Suprapubic skin (tissue), 4 donors: ENCODE measurements at regions not wholly inside any gene's neighbourhood (a gene's known extent, or its start where the extent isn't known, plus 50 kb on each side); places are given as distances from the start of the nearest gene placed in this dataset.

ENCODE experiments used
- DNase-seq, 2 donors: peaks; one replicate each; pipeline ENCODE4 v3.0.0-alpha.2; 2019; ENCODE audit warnings: low spot score in 2 of 2
- H3K27ac ChIP-seq: fragments of 200-600 bp; sonication (generic); one replicate; pipeline ENCODE4 v1.5.1; 2019
- H3K27me3 ChIP-seq: fragments of 200-600 bp; sonication (generic); one replicate; pipeline ENCODE4 v1.5.1; 2019
- H3K36me3 ChIP-seq: fragments of 200-600 bp; sonication (generic); one replicate; pipeline ENCODE4 v1.5.1; 2019
- H3K4me1 ChIP-seq: fragments of 200-600 bp; sonication (generic); one replicate; pipeline ENCODE4 v1.5.1; 2019
- H3K4me3 ChIP-seq: fragments of 200-600 bp; sonication (generic); one replicate; pipeline ENCODE4 v1.5.1; 2019; ENCODE audit warnings: mild to moderate bottlenecking
- H3K9me3 ChIP-seq: fragments of 200-600 bp; sonication (generic); one replicate; pipeline ENCODE4 v1.5.1; 2019
- EP300 ChIP-seq: sonication (generic); formaldehyde crosslinking; IDR thresholded peaks from one replicate; pipeline ENCODE4 v1.6.1; 2017; ENCODE audit warnings: antibody characterized with exemption
- POLR2A ChIP-seq, 2 donors: fragments of 450-650 bp; IDR thresholded peaks; one replicate each; pipeline ENCODE4 v1.6.1; 2017; ENCODE audit warnings: antibody characterized with exemption in 2 of 2, mild to moderate bottlenecking in 2 of 2, moderate library complexity in 2 of 2
- POLR2AphosphoS5 ChIP-seq, 3 donors: sonication (generic); formaldehyde crosslinking; IDR thresholded peaks; one replicate each; pipeline ENCODE4 v1.6.1; 2017; ENCODE audit warnings: antibody characterized with exemption in 3 of 3
- WGBS: methylation state at CpG from one replicate; pipeline ENCODE4 v1.1.5; 2018; 5-methylcytosine and 5-hydroxymethylcytosine counted together
- TF ChIP-seq, protein P1 (sequence below), 2 donors: fragments of 200-600 bp in 1 of 2; fragments of 450-650 bp in 1 of 2; sonication (generic) in 1 of 2; IDR thresholded peaks; one replicate each; pipeline ENCODE4 v1.5.1; 2016 to 2019; ENCODE audit warnings: antibody characterized with exemption in 2 of 2, mild to moderate bottlenecking in 1 of 2, moderate library complexity in 1 of 2

DNA sequence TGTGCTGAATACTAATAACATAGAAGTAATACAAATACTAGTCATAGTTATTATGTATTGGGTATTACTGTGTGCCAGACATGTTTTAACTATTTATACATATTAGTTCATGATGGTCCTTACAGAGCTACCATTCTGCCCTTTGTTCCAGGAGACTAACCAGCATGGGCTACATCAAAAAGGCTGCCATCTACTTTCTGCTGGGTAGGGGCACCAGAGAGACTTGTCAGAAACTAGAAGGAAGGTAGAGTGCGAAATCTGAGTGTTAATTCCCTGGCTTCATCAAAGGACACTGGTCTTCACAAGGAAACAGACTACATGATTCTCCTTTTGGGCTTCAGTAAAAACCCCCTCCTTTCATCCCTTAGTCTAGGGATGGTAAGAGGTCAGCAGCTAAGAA, 347.8 kb downstream of the GBA3 start:
- Histone ChIP-seq H3K36me3 (no peaks in the 10 kb centered on the region), H3K27ac (no peak overlapping the region), H3K4me1 (no peaks in the 10 kb centered on the region), H3K27me3 (no peaks in the 10 kb centered on the region), H3K4me3 (no peak overlapping the region), H3K9me3 (peaks cover 1% of the 10 kb centered on the region)
- WGBS = 95% methylated on average over 1 of the region's 1 CpG
- DNase-seq = no peak
- TF ChIP-seq POLR2A (IDR thresholded peaks at IDR 0.05) (no peak), EP300 (no peak), POLR2AphosphoS5 (IDR thresholded peaks at IDR 0.05) (no peak)
- TF ChIP-seq, protein P1, sequence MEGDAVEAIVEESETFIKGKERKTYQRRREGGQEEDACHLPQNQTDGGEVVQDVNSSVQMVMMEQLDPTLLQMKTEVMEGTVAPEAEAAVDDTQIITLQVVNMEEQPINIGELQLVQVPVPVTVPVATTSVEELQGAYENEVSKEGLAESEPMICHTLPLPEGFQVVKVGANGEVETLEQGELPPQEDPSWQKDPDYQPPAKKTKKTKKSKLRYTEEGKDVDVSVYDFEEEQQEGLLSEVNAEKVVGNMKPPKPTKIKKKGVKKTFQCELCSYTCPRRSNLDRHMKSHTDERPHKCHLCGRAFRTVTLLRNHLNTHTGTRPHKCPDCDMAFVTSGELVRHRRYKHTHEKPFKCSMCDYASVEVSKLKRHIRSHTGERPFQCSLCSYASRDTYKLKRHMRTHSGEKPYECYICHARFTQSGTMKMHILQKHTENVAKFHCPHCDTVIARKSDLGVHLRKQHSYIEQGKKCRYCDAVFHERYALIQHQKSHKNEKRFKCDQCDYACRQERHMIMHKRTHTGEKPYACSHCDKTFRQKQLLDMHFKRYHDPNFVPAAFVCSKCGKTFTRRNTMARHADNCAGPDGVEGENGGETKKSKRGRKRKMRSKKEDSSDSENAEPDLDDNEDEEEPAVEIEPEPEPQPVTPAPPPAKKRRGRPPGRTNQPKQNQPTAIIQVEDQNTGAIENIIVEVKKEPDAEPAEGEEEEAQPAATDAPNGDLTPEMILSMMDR (IDR thresholded peaks at IDR 0.05) = no peak

DNA sequence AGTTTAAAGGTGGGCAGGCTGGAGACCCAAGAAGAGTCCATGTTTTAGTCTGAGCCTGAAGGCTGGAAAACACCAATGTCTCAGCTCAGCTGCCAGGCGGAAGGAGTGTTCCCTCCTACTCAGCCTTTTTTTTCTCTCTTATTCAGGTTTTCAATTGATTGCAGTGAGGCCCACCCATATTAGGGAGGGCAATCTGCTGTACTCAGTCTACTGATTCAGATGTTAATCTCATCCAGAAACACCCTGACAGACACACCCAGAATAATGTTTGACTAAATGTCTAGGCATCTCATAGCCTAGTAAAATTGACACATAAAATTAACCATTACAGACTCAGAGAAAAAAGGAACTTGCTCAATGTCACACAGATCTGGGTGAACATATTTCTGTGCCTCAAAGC, 347.1 kb downstream of the GBA3 start:
- no peak for DNase-seq
- peaks cover 3% of the 10 kb centered on the region for H3K9me3 ChIP-seq
- no peaks in the 10 kb centered on the region for H3K27me3 ChIP-seq
- H3K36me3 ChIP-seq = no peaks in the 10 kb centered on the region
- no peak overlapping the region for H3K27ac ChIP-seq
- H3K4me3 ChIP-seq = no peak overlapping the region
- WGBS = 53% methylated on average over 1 of the region's 1 CpG
- no peaks in the 10 kb centered on the region for H3K4me1 ChIP-seq
- TF ChIP-seq POLR2A (IDR thresholded peaks at IDR 0.05) (no peak), EP300 (no peak)

DNA sequence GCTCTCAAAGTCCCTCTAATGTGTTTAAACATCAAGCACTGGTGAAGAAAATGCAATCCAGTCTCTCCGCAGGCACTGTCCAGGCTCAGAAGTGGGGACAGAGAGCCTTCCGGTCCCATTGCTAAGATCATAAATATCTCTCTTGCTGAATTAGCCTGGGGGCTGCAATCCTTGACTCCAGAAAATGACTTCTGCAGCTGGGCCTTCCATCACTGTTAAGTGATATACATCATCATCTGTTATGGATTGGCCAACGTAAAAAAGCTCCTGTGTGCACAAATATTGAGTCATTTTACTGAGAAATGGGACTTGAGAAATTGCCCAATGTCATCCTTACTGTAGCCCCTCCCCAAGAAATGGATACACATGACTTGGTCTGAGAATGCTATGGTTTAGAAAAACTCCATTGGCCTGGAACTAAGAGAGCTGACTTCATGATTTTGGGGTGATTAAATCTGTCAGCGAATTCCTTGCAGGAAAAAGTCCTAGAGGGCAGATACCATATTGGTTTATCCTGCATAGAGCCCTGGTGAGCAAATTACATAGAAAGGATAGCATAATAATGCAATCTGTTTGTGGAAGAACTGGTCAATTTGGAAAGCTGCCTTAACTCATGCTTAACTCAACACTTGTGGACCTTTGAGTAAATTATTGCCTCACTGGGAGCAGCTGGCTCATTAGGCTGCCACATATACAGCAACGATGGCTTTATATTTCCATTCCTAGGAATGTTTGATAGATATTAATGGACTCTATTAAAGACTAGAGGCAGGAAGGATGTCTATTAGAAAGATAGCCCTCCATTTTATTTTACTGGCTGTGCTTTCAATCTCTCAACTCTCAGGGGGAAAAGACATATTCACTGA, 346.1 kb downstream of the GBA3 start:
- Histone ChIP-seq H3K36me3 (no peaks in the 10 kb centered on the region), H3K4me3 (no peak overlapping the region), H3K9me3 (peaks cover 3% of the 10 kb centered on the region), H3K27ac (no peak overlapping the region), H3K27me3 (no peaks in the 10 kb centered on the region), H3K4me1 (no peaks in the 10 kb centered on the region)
- no peak for DNase-seq
- TF ChIP-seq POLR2A (IDR thresholded peaks at IDR 0.05) = no peak
- TF ChIP-seq POLR2AphosphoS5 (IDR thresholded peaks at IDR 0.05) = no peak
- no peak for TF ChIP-seq EP300
- WGBS = 56% methylated on average over 5 of the region's 5 CpGs

DNA sequence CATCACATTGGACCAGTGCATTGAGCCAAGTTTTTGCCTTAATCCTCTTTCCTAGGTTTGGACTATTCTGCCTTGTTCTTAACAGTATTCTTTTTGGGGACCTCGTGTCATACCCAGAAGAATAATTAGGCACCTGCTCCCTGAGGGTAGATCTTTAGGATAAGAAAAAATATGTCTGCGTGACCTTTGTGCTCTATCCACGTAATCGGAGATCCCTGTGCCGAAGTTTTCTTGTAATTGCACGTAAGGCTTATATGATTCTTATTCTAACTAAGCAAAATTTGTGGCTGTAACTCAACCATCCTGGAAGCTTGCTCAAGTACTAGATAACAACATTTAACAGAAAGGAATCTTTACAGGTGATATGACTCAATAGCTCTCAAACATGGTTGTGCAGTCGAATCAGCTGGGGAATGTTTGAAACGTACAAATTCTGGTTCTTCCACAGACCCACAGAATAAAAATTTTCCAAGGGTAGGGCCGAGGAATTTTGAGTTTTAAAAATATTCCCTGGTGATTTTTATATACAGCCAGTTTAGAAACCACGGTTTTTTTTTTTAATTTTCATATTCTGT, 344.3 kb downstream of the GBA3 start:
- DNase-seq = no peak
- Histone ChIP-seq H3K27ac (no peak overlapping the region), H3K27me3 (no peaks in the 10 kb centered on the region), H3K36me3 (no peaks in the 10 kb centered on the region), H3K9me3 (peaks cover 3% of the 10 kb centered on the region), H3K4me3 (no peak overlapping the region), H3K4me1 (no peaks in the 10 kb centered on the region)
- TF ChIP-seq, protein P1 (IDR thresholded peaks at IDR 0.05) = no peak
- WGBS = 83% methylated on average over 10 of the region's 10 CpGs

DNA sequence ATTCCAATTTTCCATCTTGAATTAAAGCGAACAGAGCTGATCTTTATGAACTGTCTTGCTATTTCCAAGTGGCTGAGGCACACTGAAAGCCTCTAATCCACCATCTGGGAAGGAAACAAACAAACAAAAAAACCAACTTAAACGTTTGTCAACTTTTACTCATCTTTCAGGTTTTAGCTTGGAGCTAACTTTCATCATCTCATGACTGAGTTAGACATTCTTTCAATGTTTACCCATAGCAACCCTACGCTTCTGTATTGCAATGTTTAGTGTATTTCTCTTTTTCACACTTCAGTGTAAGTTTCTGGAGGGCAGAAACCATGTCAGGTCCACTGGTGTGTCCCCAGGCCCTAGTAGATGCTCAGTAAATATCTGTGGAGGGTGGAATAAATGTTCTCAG, 343.8 kb downstream of the GBA3 start:
- Histone ChIP-seq H3K9me3 (peaks cover 3% of the 10 kb centered on the region), H3K36me3 (no peaks in the 10 kb centered on the region), H3K4me1 (no peaks in the 10 kb centered on the region), H3K4me3 (no peak overlapping the region), H3K27me3 (no peaks in the 10 kb centered on the region), H3K27ac (no peak overlapping the region)
- no peak for TF ChIP-seq POLR2AphosphoS5 (IDR thresholded peaks at IDR 0.05)
- TF ChIP-seq POLR2A (IDR thresholded peaks at IDR 0.05) = no peak
- no peak for TF ChIP-seq EP300
- TF ChIP-seq, protein P1 (IDR thresholded peaks at IDR 0.05) = no peak
- no peak for DNase-seq
- WGBS = 70% methylated on average over 3 of the region's 3 CpGs

GRCh38 chr4:23035521-23036056, 342.9 kb downstream of the GBA3 start:
- Histone ChIP-seq H3K27ac (no peak overlapping the region), H3K9me3 (peaks cover 3% of the 10 kb centered on the region), H3K27me3 (no peaks in the 10 kb centered on the region), H3K36me3 (no peaks in the 10 kb centered on the region), H3K4me3 (no peak overlapping the region), H3K4me1 (no peaks in the 10 kb centered on the region)
- TF ChIP-seq POLR2AphosphoS5 (IDR thresholded peaks at IDR 0.05) (no peak), EP300 (no peak), POLR2A (IDR thresholded peaks at IDR 0.05) (no peak)
- TF ChIP-seq, protein P1 (IDR thresholded peaks at IDR 0.05) = no peak
- no CpG with 5 or more reads among the region's 3 CpGs for WGBS
- DNase-seq = no peak
